Neural progenitor cell (in vitro differentiated cells): ENCODE measurements at regions not wholly inside any gene's neighbourhood (a gene's known extent, or its start where the extent isn't known, plus 50 kb on each side); places are given as distances from the start of the nearest gene placed in this dataset.

Experiments used
- DNase-seq: peaks from one replicate; pipeline ENCODE4 v3.0.0-alpha.2; 2016; ENCODE audit warnings: low spot score
- H2AFZ ChIP-seq: fragments of 200-600 bp; sonication (generic); replicated peaks from 2 replicates; pipeline ENCODE4 v1.6.1; 2016; ENCODE audit warnings: antibody characterized with exemption
- H3F3A ChIP-seq: fragments of 200-600 bp; sonication (generic); 2 replicates; pipeline ENCODE4 v1.6.1; 2016; ENCODE audit warnings: antibody characterized with exemption, low read depth
- H3K27ac ChIP-seq: fragments of 200-600 bp; sonication (generic); 2 replicates; pipeline ENCODE4 v1.5.1; 2016; ENCODE audit warnings: mild to moderate bottlenecking
- H3K27me3 ChIP-seq: fragments of 200-600 bp; sonication (generic); 2 replicates; pipeline ENCODE4 v1.6.1; 2016; ENCODE audit warnings: mild to moderate bottlenecking, moderate library complexity
- H3K36me3 ChIP-seq: fragments of 200-600 bp; sonication (generic); 2 replicates; pipeline ENCODE4 v1.5.1; 2016
- H3K4me1 ChIP-seq: fragments of 200-600 bp; sonication (generic); 2 replicates; pipeline ENCODE4 v1.6.1; 2016; ENCODE audit warnings: mixed run types
- H3K4me2 ChIP-seq: fragments of 200-600 bp; sonication (generic); 2 replicates; pipeline ENCODE4 v1.6.1; 2016
- H3K4me3 ChIP-seq: fragments of 200-600 bp; sonication (generic); 2 replicates; pipeline ENCODE4 v1.5.1; 2016
- H3K79me2 ChIP-seq: fragments of 200-600 bp; sonication (generic); 2 replicates; pipeline ENCODE4 v1.6.1; 2016; ENCODE audit warnings: low read depth
- H3K9ac ChIP-seq: fragments of 200-600 bp; sonication (generic); 2 replicates; pipeline ENCODE4 v1.6.1; 2016
- H3K9me3 ChIP-seq: fragments of 200-600 bp; sonication (generic); 2 replicates; pipeline ENCODE4 v1.5.1; 2016; ENCODE audit warnings: low read depth
- H4K20me1 ChIP-seq: fragments of 200-600 bp; sonication (generic); 2 replicates; pipeline ENCODE4 v1.6.1; 2016; ENCODE audit warnings: low read depth
- H3K27ac Mint-ChIP-seq: 3 replicates; pipeline ENCODE4 v1.8.0; 2021; ENCODE audit warnings: mixed read lengths
- H3K27me3 Mint-ChIP-seq: 2 replicates; pipeline ENCODE4 v1.8.0; 2022; ENCODE audit warnings: low read depth, mild to moderate bottlenecking, inconsistent platforms, moderate library complexity, mixed read lengths; ENCODE audit not compliant: insufficient read depth
- H3K36me3 Mint-ChIP-seq: 3 replicates; pipeline ENCODE4 v1.8.0; 2021; ENCODE audit warnings: mixed read lengths
- H3K4me1 Mint-ChIP-seq: 3 replicates; pipeline ENCODE4 v1.8.0; 2021; ENCODE audit warnings: mixed read lengths
- H3K4me3 Mint-ChIP-seq: 3 replicates; pipeline ENCODE4 v1.8.0; 2021; ENCODE audit warnings: mild to moderate bottlenecking, moderate library complexity, mixed read lengths
- H3K9me3 Mint-ChIP-seq: 3 replicates; pipeline ENCODE4 v1.8.0; 2020; ENCODE audit warnings: mixed read lengths
- EZH2 ChIP-seq: fragments of 200-600 bp; sonication (generic); IDR thresholded peaks from 2 replicates; pipeline ENCODE4 v1.6.1; 2017; ENCODE audit warnings: antibody characterized with exemption, mild to moderate bottlenecking, moderate library complexity
- EZH2phosphoT487 ChIP-seq: fragments of 200-600 bp; sonication (generic); IDR thresholded peaks from 2 replicates; pipeline ENCODE4 v1.6.1; 2017; ENCODE audit warnings: antibody characterized with exemption
- TF ChIP-seq, protein P1 (sequence below): fragments of 200-600 bp; sonication (generic); IDR thresholded peaks from 2 replicates; pipeline ENCODE4 v1.5.1; 2017; ENCODE audit warnings: antibody characterized with exemption, mild to moderate bottlenecking

DNA sequence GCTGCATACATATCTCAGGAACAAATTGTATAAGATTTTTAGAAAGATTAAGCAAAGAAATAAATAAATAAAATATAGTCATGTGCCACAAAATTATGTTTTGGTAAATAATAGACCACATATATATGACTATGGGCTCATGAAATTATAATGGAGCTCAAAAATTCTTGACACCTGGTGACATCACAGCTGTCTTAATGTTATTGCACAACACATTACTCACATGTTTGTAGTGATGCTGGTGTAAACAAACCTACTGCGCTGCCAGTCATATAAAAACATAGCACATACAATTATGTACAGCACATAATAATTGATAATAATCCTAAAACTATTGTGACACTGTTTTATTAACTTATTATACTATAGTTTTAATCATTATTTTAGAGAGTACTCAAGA, 1159.1 kb downstream of the SI start:
- TF ChIP-seq EZH2phosphoT487, result no peak
- TF ChIP-seq, protein P1, sequence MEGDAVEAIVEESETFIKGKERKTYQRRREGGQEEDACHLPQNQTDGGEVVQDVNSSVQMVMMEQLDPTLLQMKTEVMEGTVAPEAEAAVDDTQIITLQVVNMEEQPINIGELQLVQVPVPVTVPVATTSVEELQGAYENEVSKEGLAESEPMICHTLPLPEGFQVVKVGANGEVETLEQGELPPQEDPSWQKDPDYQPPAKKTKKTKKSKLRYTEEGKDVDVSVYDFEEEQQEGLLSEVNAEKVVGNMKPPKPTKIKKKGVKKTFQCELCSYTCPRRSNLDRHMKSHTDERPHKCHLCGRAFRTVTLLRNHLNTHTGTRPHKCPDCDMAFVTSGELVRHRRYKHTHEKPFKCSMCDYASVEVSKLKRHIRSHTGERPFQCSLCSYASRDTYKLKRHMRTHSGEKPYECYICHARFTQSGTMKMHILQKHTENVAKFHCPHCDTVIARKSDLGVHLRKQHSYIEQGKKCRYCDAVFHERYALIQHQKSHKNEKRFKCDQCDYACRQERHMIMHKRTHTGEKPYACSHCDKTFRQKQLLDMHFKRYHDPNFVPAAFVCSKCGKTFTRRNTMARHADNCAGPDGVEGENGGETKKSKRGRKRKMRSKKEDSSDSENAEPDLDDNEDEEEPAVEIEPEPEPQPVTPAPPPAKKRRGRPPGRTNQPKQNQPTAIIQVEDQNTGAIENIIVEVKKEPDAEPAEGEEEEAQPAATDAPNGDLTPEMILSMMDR, result no peak
- no peak for TF ChIP-seq EZH2

DNA sequence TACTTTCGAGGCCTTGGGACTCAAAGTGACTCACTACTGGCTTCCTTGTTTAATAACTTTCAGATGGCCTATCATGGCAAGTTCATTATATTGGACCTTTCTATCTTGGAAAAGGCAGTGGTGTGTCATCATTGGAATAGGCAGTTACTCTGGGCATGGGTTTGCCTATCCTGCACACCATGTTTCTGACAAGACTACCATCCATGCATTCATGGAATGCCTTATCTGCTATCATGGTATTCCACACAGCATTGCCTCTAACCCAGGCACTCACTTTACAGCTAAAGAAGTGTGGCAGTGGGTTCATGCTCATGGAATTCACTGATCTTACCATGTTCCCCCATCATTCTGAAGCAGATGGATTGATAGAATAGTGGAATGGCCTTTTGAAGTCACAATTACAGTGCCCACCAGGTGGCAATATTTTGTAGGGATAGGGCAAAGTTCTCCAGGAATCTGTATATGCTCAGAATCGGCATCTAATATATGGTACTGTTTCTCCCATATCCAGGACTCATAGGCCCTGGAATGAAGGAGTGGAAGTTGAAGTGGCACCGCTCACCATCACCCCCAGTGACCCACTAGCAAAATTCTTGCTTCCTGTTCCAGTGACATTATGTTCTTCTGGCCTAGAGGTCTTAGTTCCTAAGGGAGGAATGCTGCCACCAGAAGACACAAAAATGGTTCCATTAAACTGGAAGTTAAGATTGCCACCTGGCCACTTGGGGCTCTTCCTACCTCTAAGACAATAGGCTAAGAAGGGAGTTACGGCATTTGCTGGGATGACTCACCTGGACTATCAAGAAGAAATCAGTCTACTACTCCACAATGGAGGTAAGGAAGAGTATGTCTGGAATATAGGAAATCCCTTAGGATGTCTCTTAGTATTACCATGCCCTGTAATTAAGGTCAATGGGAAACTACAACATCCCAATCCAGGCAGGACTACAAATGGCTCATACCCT, 1161.4 kb downstream of the SI start:
- H3K79me2 ChIP-seq, result no peaks in the 10 kb centered on the region
- no peak overlapping the region for H3K4me2 ChIP-seq
- H2AFZ ChIP-seq, result no peak overlapping the region
- H3K27ac ChIP-seq, result no peak overlapping the region
- H3K4me1 ChIP-seq, result no peaks in the 10 kb centered on the region
- TF ChIP-seq, protein P1, result peak; percentile 34
- no peak for TF ChIP-seq EZH2
- TF ChIP-seq EZH2phosphoT487, result no peak
- H3K9me3 ChIP-seq, result no peaks in the 10 kb centered on the region
- H4K20me1 ChIP-seq, result no peaks in the 10 kb centered on the region
- H3F3A ChIP-seq, result no peaks in the 10 kb centered on the region
- Mint-ChIP-seq H3K27me3 (no peaks in the 10 kb centered on the region), H3K4me1 (no peaks in the 10 kb centered on the region), H3K9me3 (no peaks in the 10 kb centered on the region), H3K36me3 (no peaks in the 10 kb centered on the region), H3K27ac (no peak overlapping the region), H3K4me3 (no peak overlapping the region)
- H3K27me3 ChIP-seq, result no peaks in the 10 kb centered on the region
- no peaks in the 10 kb centered on the region for H3K36me3 ChIP-seq
- peak; percentile 14 for DNase-seq
- no peak overlapping the region for H3K9ac ChIP-seq
- no peak overlapping the region for H3K4me3 ChIP-seq

More for the DNA sequence above, 1159.1 kb downstream of the SI start:
- H3F3A ChIP-seq, result no peaks in the 10 kb centered on the region
- no peak overlapping the region for H3K4me3 Mint-ChIP-seq
- H3K4me1 Mint-ChIP-seq, result no peaks in the 10 kb centered on the region
- H3K9ac ChIP-seq, result no peak overlapping the region
- H3K27ac Mint-ChIP-seq, result no peak overlapping the region
- DNase-seq, result no peak
- H4K20me1 ChIP-seq, result no peaks in the 10 kb centered on the region
- H3K36me3 ChIP-seq, result no peaks in the 10 kb centered on the region
- no peaks in the 10 kb centered on the region for H3K9me3 Mint-ChIP-seq
- H3K4me3 ChIP-seq, result no peak overlapping the region
- no peaks in the 10 kb centered on the region for H3K27me3 Mint-ChIP-seq
- H3K36me3 Mint-ChIP-seq, result no peaks in the 10 kb centered on the region
- H3K27me3 ChIP-seq, result no peaks in the 10 kb centered on the region
- no peak overlapping the region for H3K4me2 ChIP-seq
- no peak overlapping the region for H2AFZ ChIP-seq
- H3K9me3 ChIP-seq, result no peaks in the 10 kb centered on the region
- no peaks in the 10 kb centered on the region for H3K79me2 ChIP-seq
- H3K27ac ChIP-seq, result no peak overlapping the region
- no peaks in the 10 kb centered on the region for H3K4me1 ChIP-seq

DNA sequence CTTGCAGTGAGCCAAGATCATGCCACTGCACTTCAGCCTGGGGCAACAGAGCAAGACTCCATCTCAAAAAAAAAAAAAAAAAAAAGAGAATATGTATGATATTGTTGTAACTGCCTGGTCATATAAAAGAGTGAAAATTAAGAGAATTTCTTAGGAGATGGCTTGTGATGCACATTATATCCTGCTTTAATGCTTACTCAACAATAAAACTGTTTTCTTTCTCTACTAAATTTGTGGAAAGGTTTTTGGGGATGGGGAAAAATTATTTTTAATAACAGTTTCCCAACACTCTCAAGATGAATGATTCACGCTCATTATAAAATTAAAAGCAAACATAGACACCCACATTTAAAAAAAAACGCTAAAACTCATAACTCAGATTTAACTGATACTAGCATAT, 1163.0 kb downstream of the SI start:
- no peaks in the 10 kb centered on the region for H3K27me3 Mint-ChIP-seq
- H3K9ac ChIP-seq, result no peak overlapping the region
- no peak overlapping the region for H3K4me3 Mint-ChIP-seq
- no peaks in the 10 kb centered on the region for H3F3A ChIP-seq
- H3K4me1 Mint-ChIP-seq, result no peaks in the 10 kb centered on the region
- TF ChIP-seq, protein P1, result no peak
- TF ChIP-seq EZH2phosphoT487 (no peak), EZH2 (no peak)
- no peak overlapping the region for H3K27ac Mint-ChIP-seq
- no peaks in the 10 kb centered on the region for H3K9me3 ChIP-seq
- no peaks in the 10 kb centered on the region for H3K36me3 Mint-ChIP-seq
- no peaks in the 10 kb centered on the region for H3K79me2 ChIP-seq
- no peak overlapping the region for H3K4me2 ChIP-seq
- no peak overlapping the region for H3K27ac ChIP-seq
- no peak overlapping the region for H3K4me3 ChIP-seq
- no peaks in the 10 kb centered on the region for H3K9me3 Mint-ChIP-seq
- no peak for DNase-seq
- H4K20me1 ChIP-seq, result no peaks in the 10 kb centered on the region
- H3K4me1 ChIP-seq, result no peaks in the 10 kb centered on the region
- no peaks in the 10 kb centered on the region for H3K27me3 ChIP-seq
- H3K36me3 ChIP-seq, result no peaks in the 10 kb centered on the region
- H2AFZ ChIP-seq, result no peak overlapping the region
